ENCODE measurements at regions not wholly inside any gene's neighbourhood (a gene's known extent, or its start where the extent isn't known, plus 50 kb on each side); places are given as distances from the start of the nearest gene placed in this dataset.

GRCh38 chr6:10465629-10466499 is 51.0 kb upstream of the TFAP2A start:
- Mint-ChIP-seq H3K36me3 (ENCODE audit: low read depth) (no peaks in the 10 kb centered on the region), H3K4me3 (no peak overlapping the region), H3K9me3 (no peaks in the 10 kb centered on the region), H3K27ac (no peak overlapping the region), H3K4me1 (ENCODE audit: low read depth) (no peaks in the 10 kb centered on the region), H3K27me3 (ENCODE audit: low read depth) (peaks cover 28% of the 10 kb centered on the region)
- intact Hi-C loops (cut with micrococcal nuclease) = no loop called here
- DNase-seq = peak; percentile 47
- CTCF ChIA-PET = interaction anchor here (0.6 to 1.7 kb wide), 6 partner anchors 12 to 162 kb away, joined by 3 to 8 read pairs (median 4); no protein-coding TSS in a partner anchor
